Right lung (tissue), 2 donors: ENCODE measurements at regions not wholly inside any gene's neighbourhood (a gene's known extent, or its start where the extent isn't known, plus 50 kb on each side); places are given as distances from the start of the nearest gene placed in this dataset.
A peak's percentile ranks its signal among the peaks of the same experiment; 100 is the strongest.
"Not testable (repeated sequence)": the region's sequence is repeated elsewhere in the genome, so short reads cannot be mapped to it uniquely, and the experiment has no call there.

Experiments
- DNase-seq, 2 donors: peaks; one replicate each; pipeline ENCODE4 v3.0.0-alpha.2; 2013

DNA sequence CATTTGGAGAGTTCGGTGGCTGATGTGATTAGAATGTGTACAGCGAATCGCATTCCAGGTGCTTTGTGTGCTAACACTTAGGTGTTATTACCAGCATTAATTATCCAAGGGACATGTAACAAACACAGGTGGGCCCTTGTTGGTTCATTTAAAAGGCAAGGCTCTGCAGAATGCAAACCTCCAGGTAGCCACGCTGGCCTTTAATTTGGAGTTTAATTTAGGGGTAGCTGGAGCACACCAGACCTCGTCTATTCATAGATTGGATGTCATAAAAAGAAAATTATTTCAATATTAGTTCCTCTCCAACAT lies 191.1 kb downstream of the MAT2B start:
- peak in 1 of 2 donors; percentile 6 for DNase-seq

GRCh38 chr5:163706053-163706771 lies 200.8 kb downstream of the MAT2B start:
- peak; percentile 12 to 20 for DNase-seq

DNA sequence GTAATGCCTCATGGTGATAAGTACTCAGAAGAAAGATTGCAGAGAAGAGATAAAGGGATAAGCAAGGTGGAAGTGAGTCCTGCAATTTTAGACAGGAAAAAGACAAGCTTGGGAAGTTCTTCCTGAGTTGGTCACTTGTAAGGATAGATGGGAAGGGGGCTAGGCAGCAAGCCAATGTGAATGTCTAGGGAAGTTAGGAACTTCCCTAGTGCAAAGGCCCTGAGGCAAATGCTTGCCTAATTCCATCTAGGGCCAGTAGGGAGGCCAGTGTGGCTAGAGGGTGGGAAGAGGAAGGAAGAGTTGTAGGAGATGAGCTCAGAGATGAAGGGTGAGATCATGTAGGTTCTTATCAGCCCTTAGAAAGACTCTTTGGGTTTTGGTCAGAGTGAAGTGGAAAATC lies 206.6 kb downstream of the MAT2B start:
- DNase-seq: no peak

GRCh38 chr5:163718272-163718671 lies 212.9 kb downstream of the MAT2B start:
- DNase-seq: no peak

DNA sequence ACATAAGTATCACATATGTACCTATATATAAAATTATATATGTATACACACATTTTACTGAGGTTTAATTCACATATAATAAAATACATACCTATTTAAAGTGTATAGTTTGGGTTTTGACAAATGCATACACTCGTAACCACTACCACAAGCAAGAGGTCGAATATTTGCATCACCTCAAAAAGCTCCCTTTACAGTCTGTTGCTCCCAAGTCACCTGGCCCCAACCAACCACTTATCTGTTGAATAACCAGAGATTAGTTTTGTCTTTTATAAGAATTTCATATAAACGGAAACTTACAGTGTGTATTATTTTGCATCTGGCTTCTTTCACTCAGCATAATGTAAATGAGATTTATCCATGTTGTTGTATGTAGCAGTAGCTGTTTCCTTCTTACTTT lies 218.9 kb downstream of the MAT2B start:
- DNase-seq: no peak

- DNase-seq: no peak
Measured at GRCh38 chr5:163727028-163727427, 221.6 kb downstream of the MAT2B start.

- DNase-seq: peak; percentile 12 to 15
Measured at GRCh38 chr5:163730206-163730756, 224.9 kb downstream of the MAT2B start.

DNA sequence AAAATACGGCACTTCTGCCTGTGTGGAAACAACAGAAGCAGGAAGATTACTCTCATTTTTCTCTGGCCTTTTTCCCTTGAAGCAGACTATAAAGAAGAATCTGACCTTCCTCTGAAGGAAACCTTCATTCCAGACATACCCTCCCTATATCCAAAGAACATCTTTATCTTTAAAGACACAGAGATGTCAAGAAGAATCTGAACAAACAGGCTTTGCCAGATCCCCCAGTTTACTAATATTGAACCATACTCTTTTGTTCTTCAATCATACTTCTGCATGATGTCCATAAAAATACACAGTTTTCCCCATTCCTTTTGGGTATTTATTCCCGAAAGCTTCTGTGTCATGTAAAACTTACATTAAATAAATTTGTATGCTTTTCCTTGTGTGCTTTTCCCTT lies 225.8 kb downstream of the MAT2B start:
- no peak for DNase-seq

DNA sequence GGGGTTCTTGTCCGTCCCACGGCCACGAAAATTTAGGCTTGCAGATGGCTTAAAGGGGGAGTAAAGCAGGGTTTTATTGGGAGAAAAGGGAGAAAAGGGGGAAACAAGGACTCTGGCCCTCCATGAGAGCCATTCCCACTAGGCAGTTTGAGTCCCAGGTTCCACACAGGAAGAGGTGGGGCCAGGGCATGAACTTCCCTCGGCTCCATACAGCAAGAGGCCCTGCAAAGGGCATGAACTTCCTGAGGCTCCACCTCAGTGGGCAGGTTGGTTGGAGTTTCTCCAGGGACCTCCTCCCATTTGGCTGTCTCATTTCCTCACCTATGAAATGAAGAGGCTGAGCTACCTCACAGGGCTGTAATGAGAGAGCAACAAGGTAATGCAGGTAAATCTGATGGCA lies 229.7 kb downstream of the MAT2B start:
- no peak for DNase-seq

GRCh38 chr5:163747586-163747985 lies 242.2 kb downstream of the MAT2B start:
- no peak for DNase-seq

DNA sequence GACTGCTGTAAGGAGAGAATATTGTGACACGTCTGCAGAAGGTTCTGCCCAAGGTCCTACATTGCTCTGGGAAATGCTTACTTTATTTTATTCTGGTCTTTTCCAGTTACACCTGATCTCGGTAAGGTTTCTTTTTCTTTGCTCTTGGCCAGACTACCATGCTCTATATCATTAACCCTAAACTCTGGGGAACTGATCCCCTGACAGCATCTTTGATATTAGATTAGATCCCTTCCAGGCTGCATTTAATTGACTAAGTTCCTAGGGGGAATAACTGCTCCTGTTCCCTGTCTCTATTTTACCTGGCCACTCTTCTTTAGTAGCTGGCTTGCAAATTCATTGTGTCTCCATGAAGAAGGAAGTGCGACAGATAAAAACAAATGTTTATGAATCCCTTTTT lies 243.5 kb downstream of the MAT2B start:
- DNase-seq: no peak

DNA sequence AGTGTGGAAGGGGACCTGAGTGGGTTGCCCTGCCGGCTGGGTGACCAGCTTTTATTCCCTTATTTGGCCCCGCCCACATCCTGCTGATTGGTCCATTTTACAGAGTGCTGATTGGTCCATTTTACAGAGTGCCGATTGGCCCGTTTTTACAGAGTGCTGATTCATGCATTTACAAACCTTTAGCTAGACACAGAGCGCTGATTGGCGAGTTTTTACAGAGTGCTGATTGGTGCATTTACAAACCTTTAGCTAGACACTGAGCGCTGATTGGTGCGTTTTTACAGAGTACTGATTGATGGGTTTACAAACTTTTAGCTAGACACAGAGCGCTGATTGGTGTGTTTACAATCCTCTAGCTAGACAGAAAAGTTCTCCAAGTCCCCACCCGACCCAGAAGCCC lies 245.0 kb downstream of the MAT2B start:
- not testable (repeated sequence) for DNase-seq

- no peak for DNase-seq
Measured at GRCh38 chr5:163755505-163755904, 250.1 kb downstream of the MAT2B start.

DNA sequence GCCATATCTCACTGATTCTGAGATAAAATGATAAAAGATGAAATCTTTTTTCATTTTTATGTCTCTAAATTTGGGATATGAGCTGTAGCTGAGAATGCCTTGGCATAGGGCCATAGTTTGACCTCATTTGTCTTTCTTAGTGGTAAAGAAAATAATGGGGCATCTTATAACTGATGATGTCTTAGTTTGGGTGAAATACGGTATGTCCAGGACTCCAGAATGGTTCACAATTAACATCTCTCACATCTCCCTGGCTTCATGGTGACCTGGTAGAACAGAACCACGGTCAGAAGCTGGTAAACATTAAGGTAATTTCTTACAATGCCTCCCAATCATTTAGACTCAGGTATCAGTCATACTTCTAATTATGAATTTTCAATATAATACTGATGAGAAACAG lies 250.8 kb downstream of the MAT2B start:
- DNase-seq: no peak

DNA sequence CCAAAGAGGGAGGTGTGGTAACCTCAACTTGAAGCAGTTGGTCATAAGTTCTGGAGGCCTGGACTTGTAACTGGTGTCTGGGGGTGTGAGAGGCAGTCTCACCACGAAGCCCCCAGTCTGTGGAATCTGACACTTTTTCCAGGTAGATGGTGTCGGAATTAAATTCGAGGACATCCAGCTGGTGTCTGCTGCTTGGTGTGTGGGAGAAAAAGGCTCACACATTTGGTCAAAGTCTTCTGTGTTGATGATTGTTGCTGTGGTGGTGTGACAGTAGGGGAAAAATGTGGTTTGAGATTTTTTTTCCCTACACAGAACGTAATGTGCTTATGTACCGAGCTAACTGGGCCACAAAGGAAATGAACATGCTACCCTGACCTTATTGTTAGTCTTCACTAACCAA lies 251.9 kb downstream of the MAT2B start:
- DNase-seq: no peak

- DNase-seq: no peak
Measured at GRCh38 chr5:163758283-163758711, 252.9 kb downstream of the MAT2B start.

GRCh38 chr5:163759000-163759704 lies 253.7 kb downstream of the MAT2B start:
- no peak for DNase-seq

- DNase-seq: no peak
Measured at GRCh38 chr5:163760498-163760897, 255.1 kb downstream of the MAT2B start.

DNA sequence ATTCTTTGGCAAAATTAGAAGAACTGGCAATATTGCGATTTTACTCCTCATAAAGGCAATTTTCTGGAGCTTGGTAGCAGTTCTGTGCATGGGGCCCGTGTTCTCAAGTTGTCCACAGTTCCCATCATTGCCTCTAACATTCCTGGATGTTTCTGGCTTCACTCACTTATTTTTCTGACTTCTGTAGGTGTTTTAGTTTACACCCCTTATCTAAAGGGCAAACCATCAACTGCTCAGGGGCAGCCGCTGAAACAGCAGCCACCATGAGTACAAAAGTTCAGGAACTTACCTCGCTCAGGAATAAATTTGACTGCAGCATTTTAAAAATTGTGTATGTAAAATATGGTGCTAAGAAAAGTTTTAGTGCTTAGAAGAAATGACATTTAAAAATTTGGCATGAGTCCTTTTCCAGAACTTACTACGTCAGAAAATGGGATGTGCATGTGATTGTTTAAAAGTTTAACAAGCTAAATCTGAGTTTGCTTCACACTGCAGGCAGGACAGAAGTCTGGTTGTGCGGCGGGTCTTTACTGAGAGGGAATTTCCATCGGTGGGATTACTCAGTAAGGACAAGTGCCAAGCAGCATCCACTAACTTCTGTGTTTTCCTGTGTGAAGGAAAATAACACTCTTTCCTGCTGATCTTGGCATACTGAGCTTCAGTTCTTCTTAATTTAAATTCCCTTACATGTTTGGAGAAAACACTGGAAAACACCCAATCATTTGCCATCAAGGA lies 261.7 kb downstream of the MAT2B start:
- no peak for DNase-seq

DNA sequence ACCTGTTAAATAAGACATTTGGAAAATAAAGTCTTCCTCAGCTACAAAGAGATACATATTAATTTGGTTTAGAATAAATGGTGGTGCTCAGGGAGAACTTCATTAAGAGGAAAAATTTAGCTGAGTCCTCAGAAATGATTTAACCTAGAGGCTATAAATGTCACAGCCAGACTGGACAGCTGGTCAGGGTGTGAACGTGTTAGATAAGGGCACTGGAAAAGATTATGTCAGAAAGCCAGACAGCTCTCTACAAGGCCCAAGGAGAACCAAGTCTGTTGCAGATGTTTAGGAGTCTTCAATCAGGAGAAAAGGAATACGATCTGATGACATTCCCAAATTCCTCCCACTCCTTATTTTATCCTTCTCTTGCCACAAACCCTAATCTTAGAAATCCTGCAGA lies 265.2 kb downstream of the MAT2B start:
- DNase-seq: no peak

GRCh38 chr5:163772241-163772640 lies 266.8 kb downstream of the MAT2B start:
- no peak for DNase-seq

DNA sequence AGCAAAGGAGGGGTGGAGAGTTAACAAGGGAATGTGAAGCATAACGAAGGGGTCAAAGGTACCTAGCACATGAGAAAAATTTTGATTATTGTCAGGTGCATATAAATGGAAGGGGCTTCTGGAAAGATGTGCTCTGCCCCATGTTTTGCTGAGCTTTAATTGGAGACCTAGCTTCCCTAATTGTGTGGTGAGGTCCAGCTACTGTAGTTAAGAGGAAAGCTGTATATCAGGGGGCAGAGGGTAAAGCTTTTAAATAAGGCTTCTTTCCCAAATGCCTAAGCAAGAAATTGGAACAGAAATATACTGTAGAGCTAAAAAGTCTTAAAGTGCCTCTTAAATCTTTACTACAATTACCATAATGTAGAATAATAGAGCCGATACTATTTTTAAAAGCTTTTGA lies 267.2 kb downstream of the MAT2B start:
- no peak for DNase-seq

DNA sequence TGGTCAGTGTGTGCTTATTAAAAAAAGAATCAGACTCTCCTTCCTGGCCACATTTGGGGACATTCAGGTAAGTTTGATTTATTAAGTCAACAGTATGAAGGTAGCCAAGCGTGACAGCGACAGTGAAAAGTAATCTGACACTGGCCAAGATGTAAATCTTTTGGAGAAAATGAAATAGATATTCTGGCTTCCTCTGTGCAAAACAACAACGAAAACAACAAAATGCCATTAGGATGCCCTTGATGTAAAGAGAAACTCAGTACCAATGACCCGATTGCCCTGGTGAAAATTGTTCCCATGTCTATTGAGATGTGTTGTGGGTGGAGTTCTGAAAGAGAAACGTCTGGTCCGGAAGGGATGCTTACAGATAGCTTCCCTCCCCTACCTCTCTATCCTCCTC lies 267.8 kb downstream of the MAT2B start:
- DNase-seq: no peak
